ENCODE measurements at regions not wholly inside any gene's neighbourhood (a gene's known extent, or its start where the extent isn't known, plus 50 kb on each side); places are given as distances from the start of the nearest gene placed in this dataset.

DNA sequence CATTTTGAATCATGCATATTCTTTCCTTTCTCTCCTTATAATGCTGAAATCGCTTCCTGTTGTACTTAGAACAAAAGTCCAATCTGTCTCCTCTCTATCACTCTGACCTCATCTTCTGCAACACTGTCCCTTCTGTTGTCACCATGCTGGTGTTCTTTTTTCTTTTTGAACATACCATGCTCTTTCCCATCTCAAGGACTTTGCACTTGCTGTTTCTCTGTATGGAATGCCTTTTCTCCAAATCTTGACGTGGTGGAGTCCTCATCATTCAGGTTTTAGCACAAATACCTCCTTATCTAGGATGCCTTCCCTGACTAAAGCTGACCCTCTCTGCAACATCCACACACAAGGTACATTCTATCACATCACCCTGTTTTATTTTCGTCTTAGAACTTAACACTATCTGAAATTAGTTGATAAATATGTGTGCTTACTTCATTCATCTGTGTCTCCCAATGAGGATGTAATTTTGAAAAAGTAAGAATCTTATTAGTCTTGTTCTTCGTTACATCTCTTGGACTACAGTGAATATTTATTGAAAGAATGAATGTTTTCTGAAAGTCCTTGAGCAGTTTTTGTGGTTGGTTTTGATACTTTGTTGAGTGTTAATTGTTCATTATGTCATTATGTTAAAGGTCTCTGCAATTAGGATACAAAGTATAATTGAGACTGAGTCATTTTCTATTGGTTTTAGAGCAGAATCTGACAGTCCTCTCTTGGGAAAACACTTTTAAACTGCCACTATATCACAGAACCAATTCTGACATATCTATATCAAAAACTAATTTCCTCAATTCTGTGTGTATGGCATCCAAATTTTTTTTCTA is 145.3 kb upstream of the RASA1 start:
- intact Hi-C loops (cut with micrococcal nuclease), result loop anchor here (5.0 kb wide), 2 partner anchors 40 to 145 kb away; partner anchors contain the start of gene RASA1
- Mint-ChIP-seq H3K27me3 (no peaks in the 10 kb centered on the region), H3K4me1 (peaks cover 29 to 50% (median 40%) of the 10 kb centered on the region in 4 donors), H3K27ac (peak overlapping the region; percentile 54 to 93 (median 83)), H3K4me3 (peak overlapping the region; percentile 40 to 88 (median 78)), H3K9me3 (peaks cover 0 to 2% (median 0%) of the 10 kb centered on the region in 8 donors), H3K36me3 (no peaks in the 10 kb centered on the region)
- H3K27ac ChIP-seq (ENCODE audit: low read depth, low read length), result no peak overlapping the region
- CTCF ChIA-PET (ENCODE audit: partially characterized antibody), result interaction anchor here (1.3 to 1.4 kb wide), 2 partner anchors 9 to 10 kb away, joined by 3 to 4 read pairs; no protein-coding TSS in a partner anchor
- DNase-seq, result no peak
- no peaks in the 10 kb centered on the region for H3K36me3 ChIP-seq (ENCODE audit: insufficient read depth, low read length)
- no peak overlapping the region for H3K4me3 ChIP-seq (ENCODE audit: low read length in 2 of 2)
- POLR2A ChIA-PET (ENCODE audit: partially characterized antibody), result interaction anchor here (1.2 to 2.4 kb wide), 5 partner anchors 40 to 504 kb away, joined by 3 to 16 read pairs (median 8); partner anchors contain the start of genes COX7C and RASA1
- no peaks in the 10 kb centered on the region for H3K27me3 ChIP-seq (ENCODE audit: insufficient read depth, low read length)
- peaks cover 37% of the 10 kb centered on the region for H3K4me1 ChIP-seq (ENCODE audit: insufficient read depth, low read length)
- H3K9me3 ChIP-seq (ENCODE audit: control insufficient read depth in 1 of 2, low read length in 2 of 2), result no peaks in the 10 kb centered on the region

DNA sequence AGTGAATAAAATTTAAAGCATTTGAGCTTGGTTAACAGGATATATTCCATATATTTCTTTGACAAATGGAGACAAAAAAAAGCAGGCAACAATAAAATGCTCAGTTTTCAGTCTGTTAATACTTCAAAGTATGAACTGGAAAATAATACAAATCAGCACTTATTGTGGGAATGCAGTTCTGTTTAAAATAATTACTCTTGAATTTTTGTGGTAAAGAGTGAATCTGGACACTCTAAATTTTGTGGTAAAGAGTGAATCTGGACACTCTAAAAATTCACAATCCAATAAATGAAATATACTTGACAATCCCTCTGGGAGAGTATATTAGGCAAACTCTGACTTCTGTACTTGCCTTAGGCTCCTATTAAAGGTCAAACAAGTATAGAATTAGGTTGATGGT is 141.9 kb upstream of the RASA1 start:
- POLR2A ChIA-PET (ENCODE audit: partially characterized antibody), result no interaction called here

DNA sequence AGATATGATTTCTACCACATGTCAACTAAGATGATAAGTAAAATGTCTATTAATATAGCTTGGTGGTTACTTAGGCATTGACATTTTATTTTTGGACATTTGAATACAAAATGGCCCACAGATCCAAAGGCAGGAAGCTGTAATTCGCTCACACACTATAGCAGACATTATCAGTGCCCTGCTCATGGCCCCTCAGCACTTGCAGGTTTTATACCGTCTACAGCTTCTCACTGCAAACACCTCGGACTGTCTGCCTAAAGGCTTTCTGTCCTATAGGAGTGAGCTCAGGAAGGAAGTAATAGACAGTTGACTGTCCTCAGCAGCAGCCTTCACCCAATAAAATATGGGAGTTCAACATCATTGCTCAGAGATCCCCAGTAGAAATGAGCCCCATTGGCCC is 140.8 kb upstream of the RASA1 start:
- Histone ChIP-seq H3K4me3 (ENCODE audit: low read length in 2 of 2) (no peak overlapping the region), H3K9me3 (ENCODE audit: control insufficient read depth in 1 of 2, low read length in 2 of 2) (no peaks in the 10 kb centered on the region), H3K27ac (ENCODE audit: low read depth, low read length) (no peak overlapping the region), H3K27me3 (ENCODE audit: insufficient read depth, low read length) (no peaks in the 10 kb centered on the region), H3K4me1 (ENCODE audit: insufficient read depth, low read length) (peaks cover 11% of the 10 kb centered on the region), H3K36me3 (ENCODE audit: insufficient read depth, low read length) (no peaks in the 10 kb centered on the region)
- Mint-ChIP-seq H3K9me3 (no peaks in the 10 kb centered on the region), H3K27ac (no peak overlapping the region), H3K4me3 (no peak overlapping the region), H3K27me3 (no peaks in the 10 kb centered on the region), H3K36me3 (no peaks in the 10 kb centered on the region), H3K4me1 (peaks cover 14 to 30% (median 22%) of the 10 kb centered on the region in 4 donors)
- CTCF ChIA-PET (ENCODE audit: partially characterized antibody), result no interaction called here
- POLR2A ChIA-PET (ENCODE audit: partially characterized antibody), result interaction anchor here (0.9 to 1.3 kb wide), 2 partner anchors 52 to 141 kb away, joined by 4 read pairs; partner anchors contain the start of gene RASA1
- intact Hi-C loops (cut with micrococcal nuclease), result no loop called here
- no peak for DNase-seq

More for the DNA sequence above, 141.9 kb upstream of the RASA1 start:
- CTCF ChIA-PET (ENCODE audit: partially characterized antibody), result no interaction called here
- H3K4me3 ChIP-seq (ENCODE audit: low read length in 2 of 2), result no peak overlapping the region
- Mint-ChIP-seq H3K36me3 (no peaks in the 10 kb centered on the region), H3K4me3 (no peak overlapping the region), H3K27me3 (no peaks in the 10 kb centered on the region), H3K4me1 (peaks cover 23 to 38% (median 30%) of the 10 kb centered on the region in 4 donors), H3K27ac (no peak overlapping the region), H3K9me3 (no peaks in the 10 kb centered on the region)
- no peak for DNase-seq
- no peak overlapping the region for H3K27ac ChIP-seq (ENCODE audit: low read depth, low read length)
- no peaks in the 10 kb centered on the region for H3K36me3 ChIP-seq (ENCODE audit: insufficient read depth, low read length)
- intact Hi-C loops (cut with micrococcal nuclease), result no loop called here
- no peaks in the 10 kb centered on the region for H3K9me3 ChIP-seq (ENCODE audit: control insufficient read depth in 1 of 2, low read length in 2 of 2)
- no peaks in the 10 kb centered on the region for H3K27me3 ChIP-seq (ENCODE audit: insufficient read depth, low read length)
- peaks cover 22% of the 10 kb centered on the region for H3K4me1 ChIP-seq (ENCODE audit: insufficient read depth, low read length)

DNA sequence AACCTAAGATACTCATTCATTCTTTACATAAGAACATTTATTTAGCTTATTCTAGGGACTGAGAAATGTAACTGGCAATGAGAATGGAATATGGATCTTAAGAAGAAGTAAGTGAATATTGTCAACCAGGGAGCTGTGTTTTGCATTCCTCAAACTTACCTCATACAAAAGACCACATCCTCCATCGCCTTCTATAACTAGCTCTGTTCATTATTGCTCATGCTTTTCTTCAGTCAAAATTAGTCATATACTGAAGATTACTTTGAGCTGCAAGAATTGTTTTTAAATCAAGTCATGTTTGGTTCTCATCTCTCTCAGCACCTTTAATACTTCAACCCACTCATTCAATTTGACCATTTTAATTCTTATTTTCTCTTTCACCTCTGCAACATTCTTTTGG is 140.3 kb upstream of the RASA1 start:
- H3K36me3 ChIP-seq (ENCODE audit: insufficient read depth, low read length), result no peaks in the 10 kb centered on the region
- no peak overlapping the region for H3K4me3 ChIP-seq (ENCODE audit: low read length in 2 of 2)
- ChIA-PET POLR2A (ENCODE audit: partially characterized antibody) (interaction anchor here (0.9 to 1.3 kb wide), 2 partner anchors 52 to 140 kb away, joined by 4 read pairs; partner anchors contain the start of gene RASA1), CTCF (ENCODE audit: partially characterized antibody) (no interaction called here)
- intact Hi-C loops (cut with micrococcal nuclease), result no loop called here
- H3K9me3 ChIP-seq (ENCODE audit: control insufficient read depth in 1 of 2, low read length in 2 of 2), result no peaks in the 10 kb centered on the region
- Mint-ChIP-seq H3K4me3 (peak overlapping the region in 1 of 8 donors; percentile 11), H3K27me3 (no peaks in the 10 kb centered on the region), H3K4me1 (peaks cover 9 to 25% (median 16%) of the 10 kb centered on the region in 4 donors), H3K27ac (peak overlapping the region in 1 of 7 donors; percentile 29), H3K9me3 (no peaks in the 10 kb centered on the region), H3K36me3 (no peaks in the 10 kb centered on the region)
- no peak for DNase-seq
- H3K27me3 ChIP-seq (ENCODE audit: insufficient read depth, low read length), result no peaks in the 10 kb centered on the region
- no peak overlapping the region for H3K27ac ChIP-seq (ENCODE audit: low read depth, low read length)
- H3K4me1 ChIP-seq (ENCODE audit: insufficient read depth, low read length), result peaks cover 5% of the 10 kb centered on the region

DNA sequence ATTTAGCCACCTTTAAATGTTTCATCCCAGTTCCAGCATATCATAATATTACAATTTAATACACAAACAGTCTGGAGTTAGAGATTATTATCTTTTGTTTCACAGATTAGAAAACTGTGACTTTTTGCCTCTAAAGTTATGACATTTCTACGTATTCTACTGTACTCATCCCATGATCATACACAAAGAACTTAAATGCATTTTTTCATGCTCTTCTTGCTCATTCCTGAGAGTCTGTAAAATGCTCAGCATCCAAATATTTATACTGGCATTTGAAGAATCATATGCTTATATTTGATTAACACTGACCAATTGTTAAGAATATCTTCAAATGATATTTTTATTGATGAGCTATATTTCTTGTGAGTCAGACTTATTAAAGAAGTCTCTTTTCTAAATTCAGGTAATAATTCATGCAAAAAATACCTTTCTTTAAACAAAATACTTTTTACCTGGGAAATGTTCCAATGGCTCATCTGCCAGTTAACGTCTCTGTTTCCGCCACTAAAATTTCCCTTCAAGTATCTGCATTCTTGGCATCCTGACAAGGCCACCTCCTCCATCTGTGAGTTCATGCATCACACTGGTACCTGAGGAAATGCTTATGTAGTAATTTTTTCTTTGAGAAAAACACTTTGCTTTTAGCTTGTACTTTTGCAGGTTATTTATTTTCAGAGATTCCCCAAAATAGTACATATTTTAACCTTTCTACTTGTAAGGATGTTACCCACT is 139.6 kb upstream of the RASA1 start:
- Mint-ChIP-seq H3K36me3 (no peaks in the 10 kb centered on the region), H3K9me3 (no peaks in the 10 kb centered on the region), H3K4me3 (peak overlapping the region in 1 of 8 donors; percentile 13), H3K27me3 (no peaks in the 10 kb centered on the region), H3K4me1 (peaks cover 7 to 18% (median 11%) of the 10 kb centered on the region in 4 donors), H3K27ac (peak overlapping the region in 1 of 7 donors; percentile 1)
- ChIA-PET POLR2A (ENCODE audit: partially characterized antibody) (interaction anchor here (0.9 kb wide), 1 partner anchor 140 kb away, joined by 4 read pairs; the partner anchor contains the start of gene RASA1), CTCF (ENCODE audit: partially characterized antibody) (no interaction called here)
- DNase-seq, result peak in 1 of 5 donors; percentile 8
- Histone ChIP-seq H3K4me1 (ENCODE audit: insufficient read depth, low read length) (no peaks in the 10 kb centered on the region), H3K4me3 (ENCODE audit: low read length in 2 of 2) (no peak overlapping the region), H3K27me3 (ENCODE audit: insufficient read depth, low read length) (no peaks in the 10 kb centered on the region), H3K36me3 (ENCODE audit: insufficient read depth, low read length) (no peaks in the 10 kb centered on the region), H3K27ac (ENCODE audit: low read depth, low read length) (no peak overlapping the region), H3K9me3 (ENCODE audit: control insufficient read depth in 1 of 2, low read length in 2 of 2) (no peaks in the 10 kb centered on the region)
- intact Hi-C loops (cut with micrococcal nuclease), result no loop called here

DNA sequence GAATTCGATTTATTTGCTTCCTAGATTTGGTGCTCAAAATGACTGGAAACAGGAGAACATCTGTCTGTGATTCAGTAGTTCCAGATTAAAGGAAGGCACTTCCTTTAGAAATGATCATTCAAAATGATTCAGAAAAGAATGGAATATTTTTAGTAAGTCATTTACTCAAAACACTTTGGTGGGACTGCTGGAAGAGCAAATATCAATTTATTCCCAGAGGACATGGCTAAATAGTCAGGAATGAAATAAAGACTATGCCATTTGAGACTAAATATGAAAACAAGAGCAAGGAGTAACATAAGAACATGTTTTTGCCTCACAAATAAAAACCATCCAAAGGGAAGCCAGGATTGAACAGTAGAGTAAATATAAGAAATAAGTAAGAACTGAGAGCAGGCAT is 138.6 kb upstream of the RASA1 start:
- Mint-ChIP-seq H3K4me3 (no peak overlapping the region), H3K9me3 (peaks cover 0 to 2% (median 0%) of the 10 kb centered on the region in 8 donors), H3K4me1 (peaks cover 7 to 17% (median 11%) of the 10 kb centered on the region in 4 donors), H3K36me3 (no peaks in the 10 kb centered on the region), H3K27ac (no peak overlapping the region), H3K27me3 (no peaks in the 10 kb centered on the region)
- H3K27ac ChIP-seq (ENCODE audit: low read depth, low read length), result no peak overlapping the region
- no peaks in the 10 kb centered on the region for H3K36me3 ChIP-seq (ENCODE audit: insufficient read depth, low read length)
- no peaks in the 10 kb centered on the region for H3K4me1 ChIP-seq (ENCODE audit: insufficient read depth, low read length)
- H3K27me3 ChIP-seq (ENCODE audit: insufficient read depth, low read length), result no peaks in the 10 kb centered on the region
- ChIA-PET POLR2A (ENCODE audit: partially characterized antibody) (no interaction called here), CTCF (ENCODE audit: partially characterized antibody) (no interaction called here)
- no peak for DNase-seq
- no peaks in the 10 kb centered on the region for H3K9me3 ChIP-seq (ENCODE audit: control insufficient read depth in 1 of 2, low read length in 2 of 2)
- intact Hi-C loops (cut with micrococcal nuclease), result no loop called here
- H3K4me3 ChIP-seq (ENCODE audit: low read length in 2 of 2), result no peak overlapping the region

DNA sequence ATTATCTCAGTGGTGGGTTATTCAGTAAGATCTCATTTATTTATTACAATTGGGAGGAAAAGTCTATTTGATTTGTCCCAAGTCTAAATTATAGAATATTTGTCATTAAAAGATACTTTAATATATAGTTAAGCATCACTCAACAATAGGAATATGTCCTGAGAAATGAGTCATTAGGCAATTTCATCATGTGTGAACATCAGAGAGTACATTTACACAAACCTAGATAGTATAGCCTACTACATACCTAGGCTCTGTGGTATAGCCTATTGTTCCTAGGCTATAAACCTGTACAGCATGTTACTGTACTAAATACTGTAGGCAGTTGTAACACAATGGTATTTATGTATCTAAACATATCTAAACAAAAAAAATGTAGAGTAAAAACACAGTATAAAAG is 135.0 kb upstream of the RASA1 start:
- H3K4me1 Mint-ChIP-seq, result peaks cover under 1 to 9% (median 2%) of the 10 kb centered on the region in 4 donors
- Histone ChIP-seq H3K36me3 (ENCODE audit: insufficient read depth, low read length) (no peaks in the 10 kb centered on the region), H3K27me3 (ENCODE audit: insufficient read depth, low read length) (no peaks in the 10 kb centered on the region), H3K4me3 (ENCODE audit: low read length in 2 of 2) (no peak overlapping the region), H3K9me3 (ENCODE audit: control insufficient read depth in 1 of 2, low read length in 2 of 2) (no peaks in the 10 kb centered on the region), H3K27ac (ENCODE audit: low read depth, low read length) (no peak overlapping the region), H3K4me1 (ENCODE audit: insufficient read depth, low read length) (no peaks in the 10 kb centered on the region)
- ChIA-PET POLR2A (ENCODE audit: partially characterized antibody) (no interaction called here), CTCF (ENCODE audit: partially characterized antibody) (interaction anchor here (1.7 kb wide), 1 partner anchor 9 kb away, joined by 4 read pairs; no protein-coding TSS in a partner anchor)
- intact Hi-C loops (cut with micrococcal nuclease), result no loop called here
- H3K27ac Mint-ChIP-seq, result no peak overlapping the region
- peaks cover 0 to 2% (median 0%) of the 10 kb centered on the region in 8 donors for H3K9me3 Mint-ChIP-seq
- H3K36me3 Mint-ChIP-seq, result no peaks in the 10 kb centered on the region
- no peak overlapping the region for H3K4me3 Mint-ChIP-seq
- no peaks in the 10 kb centered on the region for H3K27me3 Mint-ChIP-seq
- DNase-seq, result no peak

Measured in CD4-positive, alpha-beta memory T cell (primary cell).